Cardiac septum (tissue), 1 donor: ENCODE measurements at regions not wholly inside any gene's neighbourhood (a gene's known extent, or its start where the extent isn't known, plus 50 kb on each side); places are given as distances from the start of the nearest gene placed in this dataset.

Experiments used
- DNase-seq: peaks from one replicate; pipeline ENCODE4 v3.0.0-alpha.2; 2020; ENCODE audit warnings: low spot score
- intact Hi-C: fragments of 100-400 bp; cut with DNase I; formaldehyde crosslinking; loops from one replicate; pipeline ENCODE4 v1.14.0; 2022
- donor health status: DM: no; HTN: no; CAD: no.

- DNase-seq: no peak
- intact Hi-C loops: loop anchor here (2.0 kb wide), 1 partner anchor 123 kb away; no protein-coding TSS in a partner anchor
Measured at GRCh38 chr1:88179943-88180342, 504.1 kb upstream of the PKN2 start.

GRCh38 chr1:88180449-88181108, 503.5 kb upstream of the PKN2 start:
- DNase-seq: no peak
- intact Hi-C loops: loop anchor here (2.0 kb wide), 1 partner anchor 122 kb away; no protein-coding TSS in a partner anchor

DNA sequence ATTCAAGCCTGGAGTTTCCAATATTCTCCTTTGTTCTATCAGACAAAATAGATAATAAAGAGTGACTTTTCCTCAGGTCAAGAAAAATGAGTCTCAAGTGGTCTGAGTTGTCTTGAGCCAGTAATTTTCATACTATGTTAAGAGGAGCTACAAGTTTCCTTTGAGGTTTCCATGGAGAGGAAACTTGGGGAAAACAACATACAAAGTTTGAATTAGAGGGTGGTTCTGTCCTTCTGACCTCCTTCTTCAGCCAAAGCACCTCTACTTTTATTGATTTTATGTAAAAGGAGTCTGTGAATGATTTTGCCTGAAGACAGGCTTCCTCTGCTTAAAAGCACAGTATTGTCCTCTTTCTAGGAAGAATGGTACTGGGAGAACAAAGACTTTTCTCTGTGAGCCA, 497.2 kb upstream of the PKN2 start:
- no peak for DNase-seq
- intact Hi-C loops: no loop called here

DNA sequence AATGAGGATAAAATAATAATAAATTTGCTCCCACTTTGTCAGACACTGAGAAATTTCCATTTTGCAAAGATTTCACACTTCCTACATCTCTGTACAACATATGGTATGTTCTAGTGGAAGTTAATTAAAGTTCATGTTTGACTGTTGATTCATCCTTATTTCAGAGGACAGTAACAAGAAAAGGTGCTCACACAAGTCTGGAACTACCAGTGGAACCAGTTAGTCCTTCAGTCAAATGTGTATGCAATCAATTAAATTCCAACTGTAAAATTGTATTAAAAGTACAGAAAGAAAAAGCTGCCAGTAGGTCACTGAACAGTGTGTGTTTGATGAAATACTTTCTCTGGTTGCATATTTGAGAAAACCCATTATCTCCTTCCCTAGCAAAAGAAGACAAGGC, 496.0 kb upstream of the PKN2 start:
- intact Hi-C loops: no loop called here

DNA sequence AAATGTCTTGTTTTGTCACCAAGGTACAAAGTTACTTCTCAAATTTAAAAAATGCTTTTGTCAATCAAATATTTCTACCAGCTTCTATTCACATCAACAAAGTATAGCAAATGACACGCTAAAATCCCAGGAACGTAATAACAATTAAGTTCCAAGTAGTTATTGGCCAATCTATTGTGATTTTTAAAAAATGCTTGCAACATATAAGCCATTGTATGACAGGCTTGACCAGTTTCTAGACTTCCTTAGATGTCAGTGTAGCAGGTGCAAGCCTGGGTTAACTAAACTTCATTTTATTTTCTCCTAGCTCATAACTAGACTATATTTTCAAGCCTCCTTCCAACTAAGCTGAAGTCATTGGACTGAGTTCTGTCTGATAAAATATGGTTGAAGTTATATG, 494.5 kb upstream of the PKN2 start:
- intact Hi-C loops: no loop called here
- no peak for DNase-seq

More for the DNA sequence above, 496.0 kb upstream of the PKN2 start:
- no peak for DNase-seq

DNA sequence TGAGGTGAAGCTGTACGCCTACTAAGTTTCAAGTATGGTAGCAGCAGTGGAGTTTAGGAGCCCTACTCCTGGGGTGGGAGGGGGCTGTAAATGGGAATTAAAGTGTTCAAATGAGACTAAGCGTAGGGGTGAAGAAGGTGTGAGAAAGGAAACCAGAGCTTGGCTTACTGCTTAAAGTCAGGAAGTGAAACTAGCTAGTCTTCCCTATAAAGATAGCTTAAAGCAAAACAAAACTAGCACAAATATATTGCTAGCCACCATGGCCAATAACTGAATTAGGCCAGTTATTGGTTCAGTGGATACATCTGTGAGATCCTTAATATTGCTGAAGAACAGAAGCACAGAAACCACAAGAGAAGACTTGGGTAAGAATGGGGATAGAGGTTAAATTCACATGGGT, 492.2 kb upstream of the PKN2 start:
- intact Hi-C loops: no loop called here

GRCh38 chr1:88194542-88194941, 489.5 kb upstream of the PKN2 start:
- intact Hi-C loops: no loop called here
- no peak for DNase-seq

More for the DNA sequence above, 492.2 kb upstream of the PKN2 start:
- no peak for DNase-seq

DNA sequence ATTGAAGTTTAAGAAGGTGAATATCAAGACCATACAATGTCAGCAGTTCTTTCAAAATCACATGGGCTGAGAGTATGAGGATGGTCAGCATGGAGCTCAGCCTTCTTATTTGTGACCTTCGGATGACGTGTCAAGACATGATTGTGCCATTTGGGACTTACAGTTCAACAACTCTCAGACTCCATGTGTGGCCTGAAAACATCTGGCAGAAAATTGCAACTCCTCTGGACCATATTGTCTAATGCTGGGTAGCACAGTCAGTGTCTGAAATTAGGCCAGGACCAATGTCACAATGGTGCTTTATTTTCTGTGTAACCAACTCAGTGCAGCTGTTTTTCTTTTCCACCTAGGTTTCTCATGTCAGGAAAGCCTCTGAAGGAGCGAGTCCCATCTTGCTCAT, 483.5 kb upstream of the PKN2 start:
- intact Hi-C loops: no loop called here
- no peak for DNase-seq

- DNase-seq: no peak
- intact Hi-C loops: no loop called here
Measured at GRCh38 chr1:88204111-88204510, 480.0 kb upstream of the PKN2 start.

GRCh38 chr1:88204612-88205167, 479.4 kb upstream of the PKN2 start:
- intact Hi-C loops: no loop called here
- DNase-seq: no peak

- DNase-seq: no peak
- intact Hi-C loops: no loop called here
Measured at GRCh38 chr1:88208389-88208788, 475.7 kb upstream of the PKN2 start.

DNA sequence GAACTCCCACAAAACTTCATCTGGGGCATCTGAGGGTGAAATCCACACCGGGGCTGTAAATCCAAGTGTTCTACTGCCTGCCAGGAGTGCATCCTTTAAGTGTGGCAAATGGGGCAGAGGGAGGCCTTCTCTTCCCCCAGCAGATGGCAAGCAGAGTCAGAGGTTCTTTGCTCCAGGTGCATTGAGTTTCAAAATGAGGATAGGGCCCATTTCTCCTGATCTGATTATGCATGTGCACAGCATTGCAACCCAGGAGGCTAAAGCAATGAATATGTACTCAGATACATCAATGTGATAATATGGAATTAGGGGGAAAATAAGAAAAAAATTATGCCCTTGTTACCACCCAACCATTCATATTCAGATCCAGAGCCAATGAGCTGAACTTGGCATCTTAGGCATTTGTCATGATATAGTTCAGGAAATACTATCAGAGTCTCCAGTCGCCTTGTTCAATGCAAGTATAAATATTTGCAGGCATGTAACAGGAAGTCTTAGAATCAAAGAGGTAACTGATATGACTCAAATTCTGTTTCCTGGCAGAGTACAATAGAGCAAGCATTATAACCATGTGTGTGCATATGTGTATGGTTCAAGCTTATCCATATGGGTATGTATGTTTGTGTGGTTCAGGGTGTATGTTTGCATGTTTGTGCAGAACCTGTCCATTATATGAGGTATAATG, 473.8 kb upstream of the PKN2 start:
- intact Hi-C loops: no loop called here

GRCh38 chr1:88216441-88216840, 467.6 kb upstream of the PKN2 start:
- intact Hi-C loops: no loop called here
- no peak for DNase-seq

More for the DNA sequence above, 473.8 kb upstream of the PKN2 start:
- DNase-seq: no peak

DNA sequence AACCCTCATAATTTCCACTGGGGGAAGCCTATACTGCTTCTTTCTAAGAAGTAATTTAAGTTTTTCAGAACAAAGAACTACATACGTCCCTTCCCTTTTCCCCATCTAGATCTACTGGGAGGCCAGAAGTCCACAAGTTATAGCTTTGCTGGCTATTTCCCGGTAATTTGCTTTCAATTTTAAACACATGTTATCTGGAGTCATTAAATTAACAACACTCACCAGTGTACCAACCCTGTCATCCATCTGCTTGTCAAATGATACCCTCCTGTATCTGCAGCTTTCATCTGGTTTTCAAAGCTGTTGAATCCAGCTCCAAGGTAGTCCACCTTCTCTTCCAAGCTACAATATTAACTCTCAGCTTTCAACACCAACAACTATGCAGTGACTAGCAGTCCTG, 466.7 kb upstream of the PKN2 start:
- intact Hi-C loops: no loop called here
- no peak for DNase-seq

DNA sequence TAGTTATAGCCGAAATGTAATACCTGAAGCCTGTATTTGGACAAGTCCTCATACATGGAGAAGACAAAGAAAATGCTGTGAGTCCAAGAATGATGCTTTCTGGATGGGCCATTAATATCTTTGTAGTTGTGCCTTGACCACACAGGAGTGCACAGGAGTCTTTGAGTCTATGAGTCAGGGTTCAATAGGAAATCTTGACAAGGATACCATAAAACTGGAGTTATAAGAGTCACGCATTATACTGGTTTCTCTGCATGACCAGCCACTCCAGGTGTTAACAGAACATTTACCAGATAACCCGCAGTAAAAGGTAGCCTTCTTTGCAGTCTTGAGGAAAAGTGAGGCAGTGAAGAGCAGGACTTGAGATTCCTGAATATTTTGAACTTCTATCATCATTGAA, 464.6 kb upstream of the PKN2 start:
- DNase-seq: no peak
- intact Hi-C loops: no loop called here

DNA sequence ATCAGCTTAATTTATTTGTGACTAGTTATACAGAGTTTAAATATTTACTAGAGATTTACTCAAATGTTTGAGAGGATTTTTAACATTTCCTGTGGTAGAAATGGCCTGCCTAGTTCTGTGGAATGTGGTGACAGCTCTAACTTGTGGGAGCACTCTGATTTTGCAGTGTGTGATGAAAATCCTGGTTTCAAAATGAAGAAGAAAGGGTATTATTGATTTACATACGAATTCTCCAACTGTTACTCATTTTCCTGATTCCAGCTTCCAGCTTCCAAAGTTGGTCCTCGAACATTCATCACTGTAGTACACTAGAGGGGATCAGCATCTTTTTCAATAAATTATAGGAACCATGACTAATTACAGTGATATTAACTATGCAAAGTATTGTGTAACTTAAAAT, 462.7 kb upstream of the PKN2 start:
- no peak for DNase-seq
- intact Hi-C loops: no loop called here

- DNase-seq: no peak
- intact Hi-C loops: no loop called here
Measured at GRCh38 chr1:88224906-88225305, 459.2 kb upstream of the PKN2 start.

DNA sequence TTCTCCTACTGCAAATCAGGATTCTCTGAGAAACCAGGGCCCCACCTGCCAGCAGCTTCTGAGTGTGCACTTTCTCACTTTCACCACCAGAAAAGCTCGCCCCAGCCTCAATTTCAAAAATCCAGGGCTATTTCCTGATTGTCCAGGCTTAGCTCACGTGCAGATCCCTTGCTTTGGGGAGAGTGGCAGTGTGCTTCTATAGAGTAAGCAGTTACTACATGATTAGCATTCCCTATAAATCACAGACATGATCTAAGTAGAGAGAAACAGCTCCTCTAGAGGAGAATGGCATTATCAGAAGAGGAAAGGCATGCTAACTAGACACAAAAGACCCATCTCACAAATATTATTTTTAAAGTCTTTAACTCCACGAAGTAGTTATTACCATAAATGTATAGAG, 456.0 kb upstream of the PKN2 start:
- intact Hi-C loops: no loop called here
- DNase-seq: no peak

GRCh38 chr1:88230126-88230525, 453.9 kb upstream of the PKN2 start:
- intact Hi-C loops: no loop called here
- DNase-seq: no peak

- DNase-seq: no peak
- intact Hi-C loops: no loop called here
Measured at GRCh38 chr1:88237058-88237457, 447.0 kb upstream of the PKN2 start.

DNA sequence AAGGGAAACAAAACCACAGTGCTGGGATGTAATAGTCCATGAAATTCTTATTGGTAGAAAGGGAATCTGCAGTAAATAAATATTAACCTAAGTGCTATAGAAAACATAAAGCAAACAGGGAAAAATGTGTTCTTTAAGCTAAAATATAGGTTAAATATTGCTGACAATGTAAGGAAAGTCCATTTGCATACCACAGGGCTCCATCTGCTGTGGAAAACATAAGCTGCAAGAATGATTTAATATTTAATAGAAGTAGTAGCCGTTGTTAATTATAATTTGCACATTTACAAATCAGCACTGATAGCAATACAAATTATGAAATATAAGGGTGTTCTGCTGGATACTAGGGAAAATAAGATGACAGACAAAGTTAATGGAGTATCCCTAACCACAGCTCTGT, 444.9 kb upstream of the PKN2 start:
- no peak for DNase-seq
- intact Hi-C loops: no loop called here
